Activated B cell treated with CpG ODN at 0.5 μM for 24 hours (primary cell): ENCODE measurements at regions not wholly inside any gene's neighbourhood (a gene's known extent, or its start where the extent isn't known, plus 50 kb on each side); places are given as distances from the start of the nearest gene placed in this dataset.

Source experiments
- ATAC-seq: fragments of 200-7000 bp; cut with Tn5 transposase; one replicate; pipeline ENCODE4 v1.10.0; 2021; ENCODE audit warnings: low read depth, mild to moderate bottlenecking, moderate library complexity
- CTCF ChIA-PET: fragments of 350-600 bp; sonication (Branson Sonifier 250); formaldehyde crosslinking; loops from one replicate; lab custom pipeline; 2021; ENCODE audit warnings: antibody characterized with exemption; lab: Charles Lee
- POLR2A ChIA-PET: fragments of 350-600 bp; sonication (Branson Sonifier 250); formaldehyde crosslinking; loops from one replicate; lab custom pipeline; 2021; ENCODE audit warnings: antibody characterized with exemption; lab: Charles Lee
- DNase-seq: peaks from one replicate; pipeline ENCODE4 v3.0.0; 2022
- H3K27ac Mint-ChIP-seq: one replicate; pipeline ENCODE4 v1.8.0; 2020; ENCODE audit warnings: mixed read lengths
- H3K27me3 Mint-ChIP-seq: one replicate; pipeline ENCODE4 v1.8.0; 2021; ENCODE audit warnings: mixed read lengths
- H3K36me3 Mint-ChIP-seq: one replicate; pipeline ENCODE4 v1.8.0; 2021; ENCODE audit warnings: low read depth, mixed read lengths
- H3K4me1 Mint-ChIP-seq: one replicate; pipeline ENCODE4 v1.8.0; 2021; ENCODE audit warnings: mixed read lengths
- H3K4me3 Mint-ChIP-seq: one replicate; pipeline ENCODE4 v1.8.0; 2020; ENCODE audit warnings: mild to moderate bottlenecking, mixed read lengths
- H3K9me3 Mint-ChIP-seq: one replicate; pipeline ENCODE4 v1.8.0; 2020; ENCODE audit warnings: mixed read lengths
- CTCF ChIP-seq: fragments of 200-600 bp; IDR thresholded peaks from one replicate; pipeline ENCODE4 v1.8.0; 2022; ENCODE audit warnings: antibody characterized with exemption, mild to moderate bottlenecking
- intact Hi-C: fragments of 100-400 bp; cut with micrococcal nuclease; formaldehyde crosslinking; loops from one replicate; pipeline ENCODE4 v1.15.1; 2024

DNA sequence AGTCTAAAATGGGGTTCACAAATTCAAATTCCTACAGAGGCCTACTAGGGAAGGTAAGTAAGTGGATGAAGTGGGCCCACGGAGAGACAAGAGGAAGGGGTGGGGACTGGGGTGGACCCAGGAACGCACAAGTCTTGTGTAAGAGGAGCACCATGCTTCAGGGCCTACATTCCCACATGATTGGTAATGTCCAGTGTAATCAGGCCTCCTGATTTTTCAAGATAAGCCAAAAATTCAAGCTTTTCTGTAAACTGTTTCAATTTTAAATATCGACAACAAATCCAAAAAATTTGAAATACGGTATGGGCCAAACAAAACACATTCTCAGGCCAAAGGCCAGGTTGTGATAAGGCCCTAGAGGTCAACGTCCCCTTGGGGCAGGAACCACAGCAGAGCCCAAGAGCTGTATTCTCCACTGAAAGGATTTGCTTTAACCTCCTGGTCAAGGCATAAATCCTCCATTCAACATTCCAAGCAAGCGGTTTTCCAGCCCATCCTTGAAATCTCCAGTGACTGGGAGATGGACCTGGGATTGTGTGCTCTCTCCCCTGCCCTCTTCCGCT lies 116.4 kb downstream of the TRIM29 start:
- TF ChIP-seq CTCF, result no peak
- no peaks in the 10 kb centered on the region for H3K4me1 Mint-ChIP-seq
- no peak overlapping the region for H3K4me3 Mint-ChIP-seq
- H3K27me3 Mint-ChIP-seq, result peaks cover 14% of the 10 kb centered on the region
- H3K27ac Mint-ChIP-seq, result no peak overlapping the region
- intact Hi-C loops, result no loop called here
- POLR2A ChIA-PET, result no interaction called here
- DNase-seq (no peak), ATAC-seq (no peak)
- H3K36me3 Mint-ChIP-seq, result no peaks in the 10 kb centered on the region
- CTCF ChIA-PET, result no interaction called here
- no peaks in the 10 kb centered on the region for H3K9me3 Mint-ChIP-seq

DNA sequence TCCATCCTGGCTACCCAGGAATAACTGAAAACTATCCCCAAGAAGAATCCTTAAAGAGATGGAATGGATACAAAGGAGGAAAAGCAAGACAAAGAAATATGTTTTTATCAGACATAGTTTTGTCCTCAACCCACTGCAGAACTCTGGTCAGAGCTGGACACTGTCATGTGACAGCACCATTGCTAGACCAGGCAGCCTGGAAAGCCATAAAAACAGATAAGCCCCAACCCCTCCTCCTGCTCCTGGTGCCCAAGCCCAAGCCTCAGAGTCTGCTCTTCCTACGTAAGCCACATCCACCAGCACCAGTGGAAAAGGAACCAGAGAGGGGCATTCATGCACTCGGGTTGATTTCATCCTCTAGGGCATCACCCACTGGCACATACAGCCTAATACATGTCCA lies 116.9 kb downstream of the TRIM29 start:
- DNase-seq, result no peak
- no peaks in the 10 kb centered on the region for H3K9me3 Mint-ChIP-seq
- no peak overlapping the region for H3K4me3 Mint-ChIP-seq
- no peak overlapping the region for H3K27ac Mint-ChIP-seq
- peaks cover 17% of the 10 kb centered on the region for H3K27me3 Mint-ChIP-seq
- H3K36me3 Mint-ChIP-seq, result no peaks in the 10 kb centered on the region
- intact Hi-C loops, result no loop called here
- CTCF ChIA-PET, result no interaction called here
- no peak for TF ChIP-seq CTCF
- H3K4me1 Mint-ChIP-seq, result no peaks in the 10 kb centered on the region
- POLR2A ChIA-PET, result no interaction called here
- ATAC-seq, result no peak

- Mint-ChIP-seq H3K36me3 (no peaks in the 10 kb centered on the region), H3K27me3 (peaks cover 19% of the 10 kb centered on the region), H3K4me3 (no peak overlapping the region), H3K27ac (no peak overlapping the region), H3K4me1 (no peaks in the 10 kb centered on the region), H3K9me3 (no peaks in the 10 kb centered on the region)
- ChIA-PET POLR2A (no interaction called here), CTCF (no interaction called here)
- no peak for TF ChIP-seq CTCF
- DNase-seq (no peak), ATAC-seq (no peak)
- intact Hi-C loops, result no loop called here
These were observed 117.4 kb downstream of the TRIM29 start for GRCh38 chr11:120020486-120020885.

DNA sequence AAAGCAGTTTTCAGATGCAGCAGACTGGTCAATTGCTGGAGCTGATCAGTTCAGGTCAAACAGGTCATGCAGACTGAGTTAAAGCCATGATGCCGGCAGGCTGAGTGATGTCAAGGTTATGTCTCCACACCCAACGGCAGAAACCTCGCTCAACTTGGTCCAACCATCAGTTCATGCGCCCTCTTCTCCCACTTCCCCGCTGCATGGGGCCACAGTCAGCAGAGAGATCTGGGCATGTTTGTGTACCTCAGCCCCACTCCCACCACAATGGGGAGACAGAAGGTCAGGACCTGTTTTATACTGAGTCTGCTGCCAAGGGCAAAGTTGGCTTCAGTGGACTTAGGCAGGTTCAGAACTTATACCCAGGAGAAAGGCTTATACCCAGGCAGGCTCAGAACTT lies 118.7 kb downstream of the TRIM29 start:
- no peak overlapping the region for H3K4me3 Mint-ChIP-seq
- no peak overlapping the region for H3K27ac Mint-ChIP-seq
- H3K9me3 Mint-ChIP-seq, result no peaks in the 10 kb centered on the region
- ChIA-PET POLR2A (no interaction called here), CTCF (no interaction called here)
- no peak for TF ChIP-seq CTCF
- ATAC-seq, result no peak
- no peak for DNase-seq
- H3K27me3 Mint-ChIP-seq, result peaks cover 29% of the 10 kb centered on the region
- H3K4me1 Mint-ChIP-seq, result no peaks in the 10 kb centered on the region
- intact Hi-C loops, result no loop called here
- H3K36me3 Mint-ChIP-seq, result no peaks in the 10 kb centered on the region

- ChIA-PET CTCF (no interaction called here), POLR2A (no interaction called here)
- Mint-ChIP-seq H3K4me1 (no peaks in the 10 kb centered on the region), H3K27me3 (peaks cover 31% of the 10 kb centered on the region), H3K27ac (no peak overlapping the region), H3K4me3 (no peak overlapping the region), H3K9me3 (no peaks in the 10 kb centered on the region), H3K36me3 (no peaks in the 10 kb centered on the region)
- intact Hi-C loops, result no loop called here
- DNase-seq, result no peak
- no peak for ATAC-seq
- TF ChIP-seq CTCF, result no peak
These were observed 120.2 kb downstream of the TRIM29 start for GRCh38 chr11:120017582-120018150.
